ENCODE measurements at regions not wholly inside any gene's neighbourhood (a gene's known extent, or its start where the extent isn't known, plus 50 kb on each side); places are given as distances from the start of the nearest gene placed in this dataset.
"Not testable (repeated sequence)": the region's sequence is repeated elsewhere in the genome, so short reads cannot be mapped to it uniquely, and the experiment has no call there.

GRCh38 chr6:92507552-92507951 lies 911.8 kb downstream of the EPHA7 start:
- no peak for DNase-seq (ENCODE audit: low spot score)

GRCh38 chr6:92504509-92504908 lies 914.9 kb downstream of the EPHA7 start:
- DNase-seq (ENCODE audit: low spot score), result no peak

- DNase-seq (ENCODE audit: low spot score), result peak; percentile 15
Observed at GRCh38 chr6:92497281-92497680, 922.1 kb downstream of the EPHA7 start.

GRCh38 chr6:92496527-92496926 lies 922.8 kb downstream of the EPHA7 start:
- no peak for DNase-seq (ENCODE audit: low spot score)

GRCh38 chr6:92495242-92495641 lies 924.1 kb downstream of the EPHA7 start:
- peak; percentile 5 for DNase-seq (ENCODE audit: low spot score)

- DNase-seq (ENCODE audit: low spot score), result no peak
Observed at GRCh38 chr6:92485487-92485886, 933.9 kb downstream of the EPHA7 start.

- no peak for DNase-seq (ENCODE audit: low spot score)
Observed at GRCh38 chr6:92479831-92480230, 939.5 kb downstream of the EPHA7 start.

GRCh38 chr6:92473056-92473455 lies 946.3 kb downstream of the EPHA7 start:
- no peak for DNase-seq (ENCODE audit: low spot score)

GRCh38 chr6:92469186-92469828 lies 950.1 kb downstream of the EPHA7 start:
- DNase-seq (ENCODE audit: low spot score), result no peak

GRCh38 chr6:92468066-92468465 lies 951.3 kb downstream of the EPHA7 start:
- no peak for DNase-seq (ENCODE audit: low spot score)

GRCh38 chr6:92460133-92460532 lies 959.2 kb downstream of the EPHA7 start:
- DNase-seq (ENCODE audit: low spot score), result no peak

GRCh38 chr6:92459606-92460005 lies 959.8 kb downstream of the EPHA7 start:
- DNase-seq (ENCODE audit: low spot score), result peak; percentile 4

GRCh38 chr6:92446052-92446451 lies 973.3 kb downstream of the EPHA7 start:
- no peak for DNase-seq (ENCODE audit: low spot score)

GRCh38 chr6:92433911-92434310 lies 985.4 kb downstream of the EPHA7 start:
- DNase-seq (ENCODE audit: low spot score), result no peak

GRCh38 chr6:92431502-92431901 lies 987.9 kb downstream of the EPHA7 start:
- no peak for DNase-seq (ENCODE audit: low spot score)

GRCh38 chr6:92428448-92428847 lies 990.9 kb downstream of the EPHA7 start:
- DNase-seq (ENCODE audit: low spot score), result no peak

GRCh38 chr6:92427453-92427852 lies 991.9 kb downstream of the EPHA7 start:
- no peak for DNase-seq (ENCODE audit: low spot score)

- no peak for DNase-seq (ENCODE audit: low spot score)
Observed at GRCh38 chr6:92415656-92416055, 1003.7 kb downstream of the EPHA7 start.

- DNase-seq (ENCODE audit: low spot score), result no peak
Observed at GRCh38 chr6:92408350-92408749, 1011.0 kb downstream of the EPHA7 start.

- no peak for DNase-seq (ENCODE audit: low spot score)
Observed at GRCh38 chr6:92404281-92404680, 1015.1 kb downstream of the EPHA7 start.

GRCh38 chr6:92399911-92400310 lies 1019.4 kb downstream of the EPHA7 start:
- DNase-seq (ENCODE audit: low spot score), result no peak

GRCh38 chr6:92388706-92389105 lies 1030.7 kb downstream of the EPHA7 start:
- DNase-seq (ENCODE audit: low spot score), result not testable (repeated sequence)

GRCh38 chr6:92380803-92381601 lies 1038.4 kb downstream of the EPHA7 start:
- DNase-seq (ENCODE audit: low spot score), result no peak

- DNase-seq (ENCODE audit: low spot score), result no peak
Observed at GRCh38 chr6:92377137-92377536, 1042.2 kb downstream of the EPHA7 start.
